Choroid plexus epithelial cell (primary cell): ENCODE measurements at regions not wholly inside any gene's neighbourhood (a gene's known extent, or its start where the extent isn't known, plus 50 kb on each side); places are given as distances from the start of the nearest gene placed in this dataset.

ENCODE experiments used
- DNase-seq: peaks from one replicate; pipeline ENCODE4 v3.0.0-alpha.2; 2010; ENCODE audit warnings: low read depth
- H3K4me3 ChIP-seq: 2 replicates; pipeline ENCODE4 v1.5.1; 2011; ENCODE audit warnings: low read depth, mild to moderate bottlenecking, control low read depth, low read length, moderate library complexity
- TF ChIP-seq, protein P1 (sequence below): conservative IDR thresholded peaks from 2 replicates; pipeline ENCODE4 v1.5.1; 2011; ENCODE audit warnings: low read depth, mild to moderate bottlenecking, control low read depth, inconsistent platforms, low read length, moderate library complexity

GRCh38 chr1:244254467-244254866 is 197.2 kb downstream of the ADSS2 start:
- TF ChIP-seq, protein P1, sequence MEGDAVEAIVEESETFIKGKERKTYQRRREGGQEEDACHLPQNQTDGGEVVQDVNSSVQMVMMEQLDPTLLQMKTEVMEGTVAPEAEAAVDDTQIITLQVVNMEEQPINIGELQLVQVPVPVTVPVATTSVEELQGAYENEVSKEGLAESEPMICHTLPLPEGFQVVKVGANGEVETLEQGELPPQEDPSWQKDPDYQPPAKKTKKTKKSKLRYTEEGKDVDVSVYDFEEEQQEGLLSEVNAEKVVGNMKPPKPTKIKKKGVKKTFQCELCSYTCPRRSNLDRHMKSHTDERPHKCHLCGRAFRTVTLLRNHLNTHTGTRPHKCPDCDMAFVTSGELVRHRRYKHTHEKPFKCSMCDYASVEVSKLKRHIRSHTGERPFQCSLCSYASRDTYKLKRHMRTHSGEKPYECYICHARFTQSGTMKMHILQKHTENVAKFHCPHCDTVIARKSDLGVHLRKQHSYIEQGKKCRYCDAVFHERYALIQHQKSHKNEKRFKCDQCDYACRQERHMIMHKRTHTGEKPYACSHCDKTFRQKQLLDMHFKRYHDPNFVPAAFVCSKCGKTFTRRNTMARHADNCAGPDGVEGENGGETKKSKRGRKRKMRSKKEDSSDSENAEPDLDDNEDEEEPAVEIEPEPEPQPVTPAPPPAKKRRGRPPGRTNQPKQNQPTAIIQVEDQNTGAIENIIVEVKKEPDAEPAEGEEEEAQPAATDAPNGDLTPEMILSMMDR = no peak
- DNase-seq = no peak
- no peak overlapping the region for H3K4me3 ChIP-seq

DNA sequence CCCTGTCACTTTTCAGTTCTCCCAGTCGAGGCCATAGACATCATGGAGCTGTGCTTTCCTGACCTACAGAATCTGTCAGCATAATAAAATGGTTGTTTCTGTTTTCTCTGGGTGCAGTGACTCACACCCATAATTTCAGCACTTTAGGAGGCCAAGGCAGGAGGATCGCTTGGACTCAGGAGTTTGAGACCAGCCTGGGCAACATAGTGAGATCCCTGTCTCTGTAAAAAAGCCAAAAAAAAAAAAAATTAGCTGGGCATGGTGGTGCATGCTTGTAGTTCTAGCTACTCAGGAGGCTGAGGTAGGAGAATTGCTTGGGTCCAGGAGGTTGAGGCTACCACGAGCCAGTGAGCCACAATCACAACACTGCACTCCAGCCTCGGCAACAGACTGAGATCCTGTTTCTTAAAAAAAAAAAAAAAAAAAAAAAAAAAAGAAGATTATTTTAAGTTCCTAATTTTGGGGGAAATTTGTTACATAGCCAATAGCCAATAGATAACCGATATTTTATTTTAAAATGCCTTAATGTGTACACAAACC is 196.2 kb downstream of the ADSS2 start:
- TF ChIP-seq, protein P1 = no peak
- no peak for DNase-seq
- no peak overlapping the region for H3K4me3 ChIP-seq

- no peak for DNase-seq
- no peak overlapping the region for H3K4me3 ChIP-seq
- TF ChIP-seq, protein P1 = no peak
These were observed 195.5 kb downstream of the ADSS2 start for GRCh38 chr1:244256086-244256676.

DNA sequence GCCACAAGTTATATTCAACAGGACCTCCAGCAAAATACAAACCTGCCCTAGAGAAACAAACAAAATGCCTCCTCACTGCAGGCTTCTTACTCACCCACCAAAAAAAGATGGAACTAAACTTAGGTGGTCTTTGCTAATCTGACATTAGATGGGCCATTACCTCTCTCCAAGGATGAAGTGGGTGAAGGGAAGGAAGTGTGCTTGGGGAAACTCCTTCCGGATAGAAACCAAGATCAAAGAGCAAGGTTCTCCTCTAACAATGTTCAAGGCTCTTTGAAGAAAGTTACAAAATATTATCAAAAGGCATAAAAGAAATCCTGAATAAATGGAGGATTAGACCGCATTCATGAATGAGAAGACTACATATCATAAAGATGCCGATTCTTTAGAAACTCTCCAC is 187.5 kb downstream of the ADSS2 start:
- TF ChIP-seq, protein P1 = no peak
- no peak overlapping the region for H3K4me3 ChIP-seq
- DNase-seq = no peak

DNA sequence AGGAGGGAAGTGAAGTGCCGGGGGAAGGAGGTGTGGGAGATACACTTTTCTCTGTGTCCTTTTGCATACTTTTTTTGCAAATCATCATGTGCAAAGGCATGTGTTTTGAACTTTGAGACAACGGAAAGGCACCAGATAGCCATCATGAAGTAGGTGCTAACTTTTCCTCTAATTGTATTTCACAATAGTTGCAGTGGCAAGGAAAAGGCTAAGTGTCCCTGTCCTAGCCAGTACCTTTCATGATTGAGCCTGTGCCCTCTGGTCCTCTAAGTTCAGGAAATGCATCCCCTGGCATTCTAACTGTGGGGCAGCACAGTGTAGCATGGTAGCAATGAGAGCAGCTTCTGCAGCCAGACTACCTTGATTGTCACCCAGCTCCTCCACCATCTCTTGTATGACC is 186.2 kb downstream of the ADSS2 start:
- TF ChIP-seq, protein P1 = no peak
- no peak for DNase-seq

GRCh38 chr1:244269169-244269568 is 182.5 kb downstream of the ADSS2 start:
- no peak overlapping the region for H3K4me3 ChIP-seq
- TF ChIP-seq, protein P1 = no peak
- no peak for DNase-seq

More for the DNA sequence above, 186.2 kb downstream of the ADSS2 start:
- no peak overlapping the region for H3K4me3 ChIP-seq

DNA sequence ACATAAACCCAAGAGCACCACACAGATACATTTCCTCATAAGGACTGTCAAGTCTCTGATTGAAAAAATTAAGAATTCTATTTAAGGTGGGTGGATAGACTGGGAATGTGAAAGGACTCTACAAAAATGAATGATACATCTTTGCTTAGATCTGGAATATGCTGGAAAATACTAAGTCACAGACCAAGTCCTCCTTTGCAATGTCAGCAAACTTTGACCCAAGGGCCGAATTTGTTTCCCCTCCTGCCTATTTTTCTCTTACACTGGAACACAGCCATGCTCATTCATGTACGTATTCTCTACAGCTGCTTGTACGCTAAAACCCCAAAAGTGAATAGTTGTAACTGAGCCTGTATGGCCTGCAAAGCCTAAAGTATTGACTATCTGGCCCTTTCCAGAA is 180.7 kb downstream of the ADSS2 start:
- H3K4me3 ChIP-seq = no peak overlapping the region
- TF ChIP-seq, protein P1 = no peak
- no peak for DNase-seq
